ENCODE measurements at regions not wholly inside any gene's neighbourhood (a gene's known extent, or its start where the extent isn't known, plus 50 kb on each side); places are given as distances from the start of the nearest gene placed in this dataset.
"Not testable (repeated sequence)": the region's sequence is repeated elsewhere in the genome, so short reads cannot be mapped to it uniquely, and the experiment has no call there.

GRCh38 chr11:28910926-28911325 is 802.7 kb downstream of the METTL15 start:
- no peak for TF ChIP-seq CTCF (conservative IDR thresholded peaks at IDR 0.05)
- H3K27ac ChIP-seq: no peak overlapping the region

- no peak overlapping the region for H3K27ac ChIP-seq
- no peak for TF ChIP-seq CTCF (conservative IDR thresholded peaks at IDR 0.05)
Observed at GRCh38 chr11:28903716-28904115, 795.5 kb downstream of the METTL15 start.

GRCh38 chr11:28900427-28900826 is 792.2 kb downstream of the METTL15 start:
- no peak for TF ChIP-seq CTCF (conservative IDR thresholded peaks at IDR 0.05)

GRCh38 chr11:28899706-28900105 is 791.5 kb downstream of the METTL15 start:
- H3K27ac ChIP-seq: no peak overlapping the region
- TF ChIP-seq CTCF (conservative IDR thresholded peaks at IDR 0.05): no peak

More at GRCh38 chr11:28900427-28900826, 792.2 kb downstream of the METTL15 start:
- no peak overlapping the region for H3K27ac ChIP-seq

DNA sequence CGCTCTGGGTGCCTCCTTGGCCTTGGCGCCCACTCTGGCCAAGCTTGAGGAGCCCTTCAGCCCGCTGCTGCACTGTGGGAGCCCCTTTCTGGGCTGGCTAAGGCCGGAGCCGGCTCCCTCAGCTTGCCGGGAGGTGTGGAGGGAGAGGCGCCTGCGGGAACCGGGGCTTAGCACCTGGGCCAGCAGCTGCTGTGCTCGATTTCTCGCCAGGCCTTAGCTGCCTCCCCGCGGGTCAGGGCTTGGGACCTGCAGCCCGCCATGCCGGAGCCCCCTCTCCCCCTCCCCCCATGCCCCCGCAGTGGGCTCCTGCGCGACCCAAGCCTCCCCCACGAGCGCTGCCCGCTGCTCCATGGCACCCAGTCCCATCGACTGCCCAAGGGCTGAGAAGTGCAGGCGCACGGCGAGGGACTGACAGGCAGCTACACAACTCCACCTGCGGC is 782.4 kb downstream of the METTL15 start:
- H3K27ac ChIP-seq: not testable (repeated sequence)

DNA sequence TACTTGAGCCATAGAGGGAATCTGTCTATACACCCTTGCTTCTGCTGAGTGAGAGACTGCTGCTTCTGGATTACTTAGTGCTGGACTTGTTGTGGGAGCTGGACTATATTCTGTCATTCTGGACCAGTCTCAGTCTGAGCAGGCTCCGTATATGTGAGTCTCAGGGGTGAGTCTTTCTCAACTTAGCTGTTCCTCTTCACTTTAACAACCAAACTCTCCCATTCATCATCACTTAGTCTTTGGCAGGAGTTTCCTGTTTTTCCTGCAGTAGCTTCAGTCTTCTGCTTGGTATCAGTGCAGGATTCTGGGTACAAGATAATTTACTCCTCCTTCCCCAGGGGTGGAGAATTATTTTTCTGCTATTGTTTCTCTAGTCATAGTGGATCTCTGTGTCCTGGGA is 779.5 kb downstream of the METTL15 start:
- H3K27ac ChIP-seq: no peak overlapping the region
- no peak for TF ChIP-seq CTCF (conservative IDR thresholded peaks at IDR 0.05)

GRCh38 chr11:28879869-28880268 is 771.7 kb downstream of the METTL15 start:
- H3K27ac ChIP-seq: no peak overlapping the region
- TF ChIP-seq CTCF (conservative IDR thresholded peaks at IDR 0.05): no peak

DNA sequence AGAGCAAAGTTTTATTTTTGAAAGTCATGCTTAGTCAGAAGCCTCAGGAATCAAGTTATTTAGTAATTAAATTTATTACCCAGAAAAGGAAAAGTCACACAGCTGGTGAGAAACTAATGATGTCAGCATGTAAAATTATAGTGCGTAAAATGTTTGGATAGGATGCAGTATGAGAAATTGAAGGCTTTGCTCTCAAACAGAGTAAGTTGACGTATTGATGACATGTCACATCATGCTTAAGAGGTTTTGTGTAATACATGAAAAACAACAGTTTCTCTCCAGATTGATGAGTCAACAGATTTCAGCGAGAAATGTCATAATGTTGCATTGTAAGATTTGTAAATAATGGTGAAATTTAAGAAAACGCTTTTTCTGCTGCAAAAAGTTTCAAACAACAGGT is 769.8 kb downstream of the METTL15 start:
- H3K27ac ChIP-seq: no peak overlapping the region
- TF ChIP-seq CTCF (conservative IDR thresholded peaks at IDR 0.05): no peak
